Trophoblast cell (in vitro differentiated cells and primary cell): ENCODE measurements at regions not wholly inside any gene's neighbourhood (a gene's known extent, or its start where the extent isn't known, plus 50 kb on each side); places are given as distances from the start of the nearest gene placed in this dataset.

Experiments used
- DNase-seq, 2 donors: peaks; one replicate each; pipeline ENCODE4 v3.0.0-alpha.2; 2016
- H2AFZ ChIP-seq: 2 replicates; pipeline ENCODE4 v1.6.1; 2013; ENCODE audit warnings: low read length, moderate library complexity, mild to moderate bottlenecking; ENCODE audit not compliant: insufficient read depth, poor library complexity
- H2AK5ac ChIP-seq: 2 replicates; pipeline ENCODE4 v1.6.1; 2013; ENCODE audit warnings: mild to moderate bottlenecking, low read length
- H2BK120ac ChIP-seq: 2 replicates; pipeline ENCODE4 v1.6.1; 2013; ENCODE audit warnings: low read length, mild to moderate bottlenecking, moderate library complexity; ENCODE audit not compliant: insufficient read depth, poor library complexity
- H2BK12ac ChIP-seq: 2 replicates; pipeline ENCODE4 v1.6.1; 2013; ENCODE audit warnings: mild to moderate bottlenecking, low read length, moderate library complexity
- H2BK5ac ChIP-seq: 2 replicates; pipeline ENCODE4 v1.6.1; 2013; ENCODE audit warnings: low read length, low read depth, moderate library complexity, mild to moderate bottlenecking; ENCODE audit not compliant: poor library complexity
- H3K14ac ChIP-seq: 2 replicates; pipeline ENCODE4 v1.6.1; 2013; ENCODE audit warnings: mild to moderate bottlenecking, low read length
- H3K18ac ChIP-seq: 2 replicates; pipeline ENCODE4 v1.6.1; 2013; ENCODE audit warnings: mild to moderate bottlenecking, low read length
- H3K23ac ChIP-seq: 2 replicates; pipeline ENCODE4 v1.6.1; 2013; ENCODE audit warnings: low read length
- H3K27ac ChIP-seq: 2 replicates; pipeline ENCODE4 v1.5.1; 2013; ENCODE audit warnings: low read depth, mild to moderate bottlenecking, inconsistent platforms, low read length, moderate library complexity
- H3K27me3 ChIP-seq: 2 replicates; pipeline ENCODE4 v1.6.1; 2013; ENCODE audit warnings: inconsistent platforms, mild to moderate bottlenecking, low read length, moderate library complexity; ENCODE audit not compliant: insufficient read depth
- H3K36me3 ChIP-seq, 2 experiments: 1 replicate in 1 of 2; 2 replicates in 1 of 2; pipeline ENCODE4 v1.6.1; 2013; ENCODE audit warnings: low read length in 2 of 2, mild to moderate bottlenecking in 2 of 2, moderate library complexity in 1 of 2; ENCODE audit not compliant: insufficient read depth in 2 of 2, control insufficient read depth in 1 of 2
- H3K4ac ChIP-seq: 2 replicates; pipeline ENCODE4 v1.6.1; 2013; ENCODE audit warnings: low read depth, mild to moderate bottlenecking, low read length, moderate library complexity
- H3K4me1 ChIP-seq, 2 experiments: 1 replicate in 1 of 2; 2 replicates in 1 of 2; pipeline ENCODE4 v1.6.1; 2013; ENCODE audit warnings: low read length in 2 of 2, mild to moderate bottlenecking in 2 of 2, moderate library complexity in 1 of 2; ENCODE audit not compliant: insufficient read depth in 2 of 2, control insufficient read depth in 1 of 2
- H3K4me2 ChIP-seq: 2 replicates; pipeline ENCODE4 v1.6.1; 2013; ENCODE audit warnings: inconsistent platforms, mild to moderate bottlenecking, low read length, moderate library complexity
- H3K4me3 ChIP-seq: 2 replicates; pipeline ENCODE4 v1.5.1; 2013; ENCODE audit warnings: mild to moderate bottlenecking, low read depth, low read length, inconsistent platforms
- H3K79me1 ChIP-seq: one replicate; pipeline ENCODE4 v1.6.1; 2013; ENCODE audit warnings: low read length
- H3K79me2 ChIP-seq: 2 replicates; pipeline ENCODE4 v1.6.1; 2013; ENCODE audit warnings: low read length, mild to moderate bottlenecking; ENCODE audit not compliant: control insufficient read depth, insufficient read depth, poor library complexity
- H3K9ac ChIP-seq: 2 replicates; pipeline ENCODE4 v1.6.1; 2013; ENCODE audit warnings: mild to moderate bottlenecking, low read length
- H3K9me3 ChIP-seq: 2 replicates; pipeline ENCODE4 v1.6.1; 2013; ENCODE audit warnings: low read depth, mild to moderate bottlenecking, control low read depth, inconsistent platforms, low read length; ENCODE audit not compliant: insufficient read depth
- H4K12ac ChIP-seq: 2 replicates; pipeline ENCODE4 v1.6.1; 2013; ENCODE audit warnings: low read depth, mild to moderate bottlenecking, low read length, moderate library complexity
- H4K8ac ChIP-seq: 2 replicates; pipeline ENCODE4 v1.6.1; 2013; ENCODE audit warnings: low read depth, mild to moderate bottlenecking, low read length, moderate library complexity
- H4K91ac ChIP-seq: one replicate; pipeline ENCODE4 v1.6.1; 2013; ENCODE audit warnings: low read depth, mild to moderate bottlenecking, low read length, moderate library complexity
- WGBS: extraction: QIAGEN DNeasy Blood & Tissue Kit; methylation state at CpG from one replicate; pipeline ENCODE4 v1.1.7; 2013; ENCODE audit warnings: missing lambda C conversion rate; ENCODE audit not compliant: insufficient read length, insufficient coverage; ENCODE audit errors: extremely low coverage; 5-methylcytosine and 5-hydroxymethylcytosine counted together

DNA sequence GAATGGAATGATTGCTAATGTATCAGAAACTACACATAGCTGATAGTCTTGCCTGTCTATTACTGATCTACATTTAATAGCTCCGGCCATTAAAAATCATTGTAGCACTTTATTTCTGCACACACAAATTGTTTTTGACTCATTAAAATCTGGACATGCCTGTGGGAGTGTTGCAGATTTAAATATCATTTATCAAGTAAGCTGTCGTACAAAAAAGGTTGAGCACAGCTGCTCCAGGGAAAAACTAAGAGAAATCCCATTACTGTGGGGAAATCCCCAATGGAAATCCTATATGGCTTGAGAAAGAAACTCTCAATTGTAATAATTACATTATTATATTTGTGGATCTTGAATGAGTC is 99.6 kb upstream of the CERS6 start:
- Histone ChIP-seq H2AFZ (no peak overlapping the region), H3K36me3 (no peaks in the 10 kb centered on the region), H3K27ac (no peak overlapping the region), H4K91ac (no peak overlapping the region), H3K4me3 (no peak overlapping the region), H3K14ac (no peak overlapping the region), H3K27me3 (no peaks in the 10 kb centered on the region), H3K18ac (no peak overlapping the region), H2BK12ac (no peak overlapping the region), H4K8ac (no peak overlapping the region), H3K4me1 (no peaks in the 10 kb centered on the region), H2BK120ac (no peak overlapping the region), H2AK5ac (no peak overlapping the region), H3K9me3 (no peaks in the 10 kb centered on the region), H2BK5ac (no peak overlapping the region), H3K4me2 (no peak overlapping the region), H4K12ac (no peak overlapping the region), H3K23ac (no peak overlapping the region), H3K4ac (no peak overlapping the region), H3K79me2 (no peaks in the 10 kb centered on the region), H3K9ac (no peak overlapping the region), H3K79me1 (no peaks in the 10 kb centered on the region)
- WGBS = no CpG with 5 or more reads among the region's 2 CpGs
- no peak for DNase-seq

DNA sequence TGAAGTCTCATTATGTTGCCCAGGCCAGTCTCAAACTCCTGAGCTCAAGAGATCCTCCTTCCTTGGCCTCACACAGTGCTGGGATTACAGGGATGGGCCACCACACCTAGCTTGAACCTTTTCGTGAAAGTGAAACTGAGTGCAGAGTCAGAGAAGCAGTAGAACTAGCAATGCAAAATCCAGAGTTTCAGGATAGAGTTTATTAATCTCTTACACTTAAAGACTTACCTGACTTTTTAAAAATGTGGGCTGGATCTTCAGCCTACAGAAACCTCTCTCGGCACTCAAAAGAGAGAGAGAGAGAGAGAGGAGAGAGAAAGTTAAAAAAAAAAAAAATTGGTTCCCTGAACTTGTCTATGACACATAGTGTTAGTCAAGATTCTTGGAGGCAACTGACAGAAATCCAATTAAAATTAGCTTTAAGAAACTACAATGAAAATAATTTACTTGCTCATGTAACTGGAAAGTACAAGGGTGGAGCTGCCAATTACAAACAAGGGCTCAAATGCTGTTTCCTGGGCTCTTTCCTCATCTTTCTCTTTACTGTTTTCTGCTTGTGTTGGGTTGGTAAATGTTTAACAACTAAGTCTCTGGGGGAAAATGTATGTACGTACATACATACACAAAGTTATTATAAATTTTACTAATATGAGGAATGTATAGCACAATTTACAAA is 98.1 kb upstream of the CERS6 start:
- WGBS = no CpG with 5 or more reads among the region's 3 CpGs
- DNase-seq = no peak
- Histone ChIP-seq H4K12ac (no peak overlapping the region), H3K9ac (no peak overlapping the region), H2AK5ac (no peak overlapping the region), H3K4me3 (no peak overlapping the region), H4K8ac (no peak overlapping the region), H2BK12ac (no peak overlapping the region), H3K79me1 (no peaks in the 10 kb centered on the region), H3K4me1 (no peaks in the 10 kb centered on the region), H2AFZ (no peak overlapping the region), H3K36me3 (no peaks in the 10 kb centered on the region), H3K4me2 (no peak overlapping the region), H3K27ac (no peak overlapping the region), H2BK5ac (no peak overlapping the region), H3K4ac (no peak overlapping the region), H3K9me3 (no peaks in the 10 kb centered on the region), H3K18ac (no peak overlapping the region), H2BK120ac (no peak overlapping the region), H4K91ac (no peak overlapping the region), H3K14ac (no peak overlapping the region), H3K23ac (no peak overlapping the region), H3K79me2 (no peaks in the 10 kb centered on the region), H3K27me3 (no peaks in the 10 kb centered on the region)

DNA sequence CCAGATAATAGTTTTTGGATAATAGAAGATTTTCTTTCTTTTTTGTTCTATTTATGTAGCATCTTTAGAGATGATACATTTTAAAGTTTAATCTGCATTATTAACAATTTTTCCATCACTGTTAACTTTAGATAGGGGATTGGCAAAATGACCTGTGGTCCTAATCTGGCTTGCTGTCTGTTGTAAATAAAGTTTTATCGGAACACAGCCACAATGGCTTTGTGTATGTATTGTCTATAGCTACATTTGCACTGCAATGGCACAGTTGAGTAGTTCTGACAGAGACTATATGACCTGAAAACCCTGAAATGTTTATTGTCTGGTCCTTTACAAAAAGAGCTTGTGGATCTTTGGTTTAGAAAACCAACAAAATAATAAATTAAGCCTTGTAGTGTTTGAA is 97.0 kb upstream of the CERS6 start:
- H2BK5ac ChIP-seq = no peak overlapping the region
- H3K18ac ChIP-seq = no peak overlapping the region
- no peak overlapping the region for H4K91ac ChIP-seq
- no peak overlapping the region for H3K14ac ChIP-seq
- no peaks in the 10 kb centered on the region for H3K4me1 ChIP-seq
- H3K9ac ChIP-seq = no peak overlapping the region
- H3K4me2 ChIP-seq = no peak overlapping the region
- H2AK5ac ChIP-seq = no peak overlapping the region
- no peak overlapping the region for H4K12ac ChIP-seq
- H2BK12ac ChIP-seq = no peak overlapping the region
- H3K79me1 ChIP-seq = no peaks in the 10 kb centered on the region
- H3K27ac ChIP-seq = no peak overlapping the region
- no CpG with 5 or more reads among the region's 1 CpG for WGBS
- H3K4me3 ChIP-seq = no peak overlapping the region
- H2BK120ac ChIP-seq = no peak overlapping the region
- H3K27me3 ChIP-seq = no peaks in the 10 kb centered on the region
- DNase-seq = no peak
- no peak overlapping the region for H3K23ac ChIP-seq
- H2AFZ ChIP-seq = no peak overlapping the region
- no peaks in the 10 kb centered on the region for H3K9me3 ChIP-seq
- H4K8ac ChIP-seq = no peak overlapping the region
- H3K36me3 ChIP-seq = no peaks in the 10 kb centered on the region
- no peak overlapping the region for H3K4ac ChIP-seq
- H3K79me2 ChIP-seq = no peaks in the 10 kb centered on the region

DNA sequence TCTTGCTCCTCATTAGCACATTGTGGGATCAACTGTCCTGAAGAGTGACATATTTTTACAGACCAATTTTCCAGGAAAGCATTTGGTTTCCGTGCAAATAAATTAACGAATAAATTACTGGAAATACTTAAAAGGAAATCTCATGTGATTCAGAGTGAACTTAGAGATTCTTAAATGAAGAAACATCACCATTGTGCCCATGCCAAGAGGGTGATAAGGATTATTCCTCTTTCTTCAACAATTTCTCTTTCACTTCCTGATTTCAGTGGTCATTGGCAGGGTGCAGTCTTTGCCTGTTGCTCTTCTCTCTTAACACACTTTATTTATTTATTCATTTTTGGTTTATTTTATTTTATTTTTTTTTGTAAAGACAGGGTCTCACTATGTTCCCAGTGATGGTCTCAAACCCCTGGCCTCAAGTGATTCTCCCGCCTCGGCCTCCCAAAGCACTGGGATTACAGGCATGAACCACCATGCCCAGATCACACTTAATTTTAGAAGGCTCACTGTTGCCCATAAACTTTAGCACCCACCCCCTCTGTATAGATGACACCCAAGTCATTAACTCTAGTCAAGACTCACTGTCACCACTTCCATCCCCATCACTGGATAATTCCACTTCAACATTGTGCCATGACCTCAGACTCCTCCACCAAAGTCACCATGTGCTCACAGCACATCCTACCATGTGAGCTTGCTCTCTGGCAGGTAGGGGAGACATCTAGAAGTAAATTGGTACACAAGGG is 92.6 kb upstream of the CERS6 start:
- Histone ChIP-seq H3K4ac (no peak overlapping the region), H4K12ac (no peak overlapping the region), H3K27me3 (no peaks in the 10 kb centered on the region), H3K36me3 (no peaks in the 10 kb centered on the region), H3K9me3 (no peaks in the 10 kb centered on the region), H2BK5ac (no peak overlapping the region), H3K18ac (no peak overlapping the region), H3K9ac (no peak overlapping the region), H3K4me2 (no peak overlapping the region), H4K8ac (no peak overlapping the region), H2BK120ac (no peak overlapping the region), H3K4me1 (no peaks in the 10 kb centered on the region), H3K23ac (no peak overlapping the region), H3K4me3 (no peak overlapping the region), H2AK5ac (no peak overlapping the region), H2BK12ac (no peak overlapping the region), H2AFZ (no peak overlapping the region), H3K79me1 (no peaks in the 10 kb centered on the region), H3K79me2 (no peaks in the 10 kb centered on the region), H3K27ac (no peak overlapping the region), H3K14ac (no peak overlapping the region), H4K91ac (no peak overlapping the region)
- DNase-seq = no peak
- no CpG with 5 or more reads among the region's 4 CpGs for WGBS
